CD4-positive, alpha-beta memory T cell (primary cell): ENCODE measurements at regions not wholly inside any gene's neighbourhood (a gene's known extent, or its start where the extent isn't known, plus 50 kb on each side); places are given as distances from the start of the nearest gene placed in this dataset.
"Not testable (repeated sequence)": the region's sequence is repeated elsewhere in the genome, so short reads cannot be mapped to it uniquely, and the experiment has no call there.

ENCODE experiments used
- CTCF ChIA-PET: fragments of 350-600 bp; sonication (Branson Sonifier 250); formaldehyde crosslinking; loops from one replicate; lab custom pipeline; 2021; ENCODE audit warnings: inconsistent platforms; ENCODE audit not compliant: partially characterized antibody; lab: Charles Lee
- POLR2A ChIA-PET: fragments of 350-600 bp; sonication (Branson Sonifier 250); formaldehyde crosslinking; loops from one replicate; lab custom pipeline; 2021; ENCODE audit not compliant: partially characterized antibody; lab: Charles Lee
- DNase-seq, 5 donors: peaks; one replicate each; pipeline versions ENCODE4 v3.0.0 to v3.0.0-alpha.2; 2020 to 2022; ENCODE audit warnings: mixed read lengths in 1 of 5
- H3K27ac ChIP-seq: one replicate; pipeline ENCODE4 v1.7.0; 2013; ENCODE audit warnings: low read depth, low read length
- H3K27me3 ChIP-seq: 2 replicates; pipeline ENCODE4 v1.7.0; 2013; ENCODE audit warnings: mild to moderate bottlenecking, low read length, moderate library complexity; ENCODE audit not compliant: insufficient read depth
- H3K36me3 ChIP-seq: 2 replicates; pipeline ENCODE4 v1.7.0; 2013; ENCODE audit warnings: mild to moderate bottlenecking, low read length, moderate library complexity; ENCODE audit not compliant: insufficient read depth
- H3K4me1 ChIP-seq: 2 replicates; pipeline ENCODE4 v1.7.0; 2013; ENCODE audit warnings: mild to moderate bottlenecking, low read length, moderate library complexity; ENCODE audit not compliant: insufficient read depth
- H3K4me3 ChIP-seq, 2 donors: one replicate each; pipeline ENCODE4 v1.7.0; 2013; ENCODE audit warnings: low read length in 2 of 2, mild to moderate bottlenecking in 1 of 2
- H3K9me3 ChIP-seq, 2 donors: one replicate each; pipeline ENCODE4 v1.7.0; 2013; ENCODE audit warnings: low read length in 2 of 2, control low read depth in 1 of 2; ENCODE audit not compliant: control insufficient read depth in 1 of 2
- H3K27ac Mint-ChIP-seq, 7 donors: one replicate each; pipeline ENCODE4 v1.8.0; 2020 to 2021; ENCODE audit warnings: mixed read lengths in 7 of 7, mild to moderate bottlenecking in 6 of 7, inconsistent platforms in 3 of 7, moderate library complexity in 3 of 7
- H3K27me3 Mint-ChIP-seq, 2 donors: one replicate each; pipeline ENCODE4 v1.8.0; 2020 to 2021; ENCODE audit warnings: mixed read lengths in 2 of 2
- H3K36me3 Mint-ChIP-seq, 2 donors: one replicate each; pipeline ENCODE4 v1.8.0; 2020 to 2021; ENCODE audit warnings: mixed read lengths in 2 of 2, inconsistent platforms in 1 of 2, mild to moderate bottlenecking in 1 of 2
- H3K4me1 Mint-ChIP-seq, 4 donors: one replicate each; pipeline ENCODE4 v1.8.0; 2020 to 2021; ENCODE audit warnings: mixed read lengths in 4 of 4, mild to moderate bottlenecking in 1 of 4
- H3K4me3 Mint-ChIP-seq, 8 donors: one replicate each; pipeline ENCODE4 v1.8.0; 2020 to 2021; ENCODE audit warnings: mixed read lengths in 8 of 8, mild to moderate bottlenecking in 7 of 8, moderate library complexity in 6 of 8, inconsistent platforms in 3 of 8
- H3K9me3 Mint-ChIP-seq, 8 donors: one replicate each; pipeline ENCODE4 v1.8.0; 2020 to 2021; ENCODE audit warnings: mixed read lengths in 8 of 8, mild to moderate bottlenecking in 5 of 8, inconsistent platforms in 3 of 8, moderate library complexity in 1 of 8
- intact Hi-C: fragments of 100-400 bp; cut with micrococcal nuclease; formaldehyde crosslinking; loops from one replicate; pipeline ENCODE4 v1.15.1; 2023

GRCh38 chr9:12290166-12290869 is 402.9 kb upstream of the TYRP1 start:
- no peaks in the 10 kb centered on the region for H3K4me1 Mint-ChIP-seq
- no peak overlapping the region for H3K27ac Mint-ChIP-seq
- no peaks in the 10 kb centered on the region for H3K27me3 Mint-ChIP-seq
- no peaks in the 10 kb centered on the region for H3K4me1 ChIP-seq
- no peak overlapping the region for H3K27ac ChIP-seq
- CTCF ChIA-PET = no interaction called here
- no peaks in the 10 kb centered on the region for H3K36me3 ChIP-seq
- DNase-seq = no peak
- no peaks in the 10 kb centered on the region for H3K9me3 ChIP-seq
- POLR2A ChIA-PET = no interaction called here
- H3K4me3 ChIP-seq = no peak overlapping the region
- no peak overlapping the region for H3K4me3 Mint-ChIP-seq
- H3K27me3 ChIP-seq = no peaks in the 10 kb centered on the region
- peaks cover 0 to 33% (median 16%) of the 10 kb centered on the region in 8 donors for H3K9me3 Mint-ChIP-seq
- H3K36me3 Mint-ChIP-seq = no peaks in the 10 kb centered on the region
- intact Hi-C loops = no loop called here

DNA sequence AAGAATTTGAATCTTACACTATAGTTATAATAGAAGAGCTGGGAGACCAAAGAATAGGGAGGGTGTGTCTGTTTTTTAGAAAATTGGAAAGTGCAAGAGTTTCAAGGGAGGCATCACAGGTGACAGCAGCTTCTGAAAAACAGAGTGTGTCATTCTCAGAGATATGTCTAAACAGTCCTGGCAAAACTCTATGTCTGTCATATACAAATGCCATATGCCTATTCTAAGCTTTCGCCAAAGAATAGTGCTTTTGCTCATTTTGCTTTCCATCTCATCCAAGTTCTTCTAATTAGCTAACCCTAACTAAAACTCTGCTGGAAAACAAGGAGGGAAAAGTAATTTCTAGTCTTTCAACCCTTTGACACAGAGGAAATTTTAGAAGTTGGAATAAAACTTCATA is 388.0 kb upstream of the TYRP1 start:
- H3K27ac ChIP-seq = no peak overlapping the region
- DNase-seq = no peak
- Mint-ChIP-seq H3K36me3 (no peaks in the 10 kb centered on the region), H3K27me3 (no peaks in the 10 kb centered on the region), H3K9me3 (peaks cover 0 to 37% (median 13%) of the 10 kb centered on the region in 8 donors), H3K4me3 (no peak overlapping the region), H3K27ac (no peak overlapping the region), H3K4me1 (no peaks in the 10 kb centered on the region)
- ChIA-PET CTCF (no interaction called here), POLR2A (no interaction called here)
- H3K36me3 ChIP-seq = no peaks in the 10 kb centered on the region
- intact Hi-C loops = no loop called here
- no peaks in the 10 kb centered on the region for H3K27me3 ChIP-seq
- no peaks in the 10 kb centered on the region for H3K9me3 ChIP-seq
- no peaks in the 10 kb centered on the region for H3K4me1 ChIP-seq
- no peak overlapping the region for H3K4me3 ChIP-seq

- Histone ChIP-seq H3K27me3 (no peaks in the 10 kb centered on the region), H3K27ac (no peak overlapping the region), H3K4me1 (no peaks in the 10 kb centered on the region), H3K9me3 (peaks cover 5 to 7% of the 10 kb centered on the region in 2 donors), H3K4me3 (no peak overlapping the region), H3K36me3 (no peaks in the 10 kb centered on the region)
- ChIA-PET CTCF (no interaction called here), POLR2A (no interaction called here)
- no peaks in the 10 kb centered on the region for H3K27me3 Mint-ChIP-seq
- intact Hi-C loops = no loop called here
- peaks cover 0 to 3% of the 10 kb centered on the region in 2 donors for H3K36me3 Mint-ChIP-seq
- no peak for DNase-seq
- no peaks in the 10 kb centered on the region for H3K4me1 Mint-ChIP-seq
- H3K4me3 Mint-ChIP-seq = no peak overlapping the region
- H3K9me3 Mint-ChIP-seq = peaks cover 8 to 55% (median 39%) of the 10 kb centered on the region in 8 donors
- no peak overlapping the region for H3K27ac Mint-ChIP-seq
Observed at GRCh38 chr9:12314589-12314988, 378.6 kb upstream of the TYRP1 start.

GRCh38 chr9:12318732-12319685 is 374.2 kb upstream of the TYRP1 start:
- no peaks in the 10 kb centered on the region for H3K36me3 Mint-ChIP-seq
- no peaks in the 10 kb centered on the region for H3K27me3 ChIP-seq
- H3K27ac Mint-ChIP-seq = no peak overlapping the region
- intact Hi-C loops = no loop called here
- H3K9me3 ChIP-seq = peaks cover 4 to 5% of the 10 kb centered on the region in 2 donors
- no peak overlapping the region for H3K4me3 ChIP-seq
- ChIA-PET POLR2A (no interaction called here), CTCF (no interaction called here)
- H3K4me3 Mint-ChIP-seq = no peak overlapping the region
- no peak overlapping the region for H3K27ac ChIP-seq
- no peaks in the 10 kb centered on the region for H3K27me3 Mint-ChIP-seq
- peaks cover 0 to 28% (median 11%) of the 10 kb centered on the region in 8 donors for H3K9me3 Mint-ChIP-seq
- no peaks in the 10 kb centered on the region for H3K4me1 Mint-ChIP-seq
- no peak for DNase-seq
- H3K36me3 ChIP-seq = no peaks in the 10 kb centered on the region
- H3K4me1 ChIP-seq = no peaks in the 10 kb centered on the region

GRCh38 chr9:12329623-12329985 is 363.6 kb upstream of the TYRP1 start:
- H3K4me3 Mint-ChIP-seq = no peak overlapping the region
- peaks cover 4 to 41% (median 22%) of the 10 kb centered on the region in 8 donors for H3K9me3 Mint-ChIP-seq
- no peaks in the 10 kb centered on the region for H3K27me3 Mint-ChIP-seq
- Histone ChIP-seq H3K36me3 (no peaks in the 10 kb centered on the region), H3K27me3 (no peaks in the 10 kb centered on the region), H3K4me1 (no peaks in the 10 kb centered on the region), H3K27ac (no peak overlapping the region), H3K4me3 (no peak overlapping the region), H3K9me3 (no peaks in the 10 kb centered on the region)
- no peaks in the 10 kb centered on the region for H3K4me1 Mint-ChIP-seq
- no peak overlapping the region for H3K27ac Mint-ChIP-seq
- no peaks in the 10 kb centered on the region for H3K36me3 Mint-ChIP-seq
- CTCF ChIA-PET = no interaction called here
- intact Hi-C loops = no loop called here
- POLR2A ChIA-PET = no interaction called here
- DNase-seq = no peak

- intact Hi-C loops, H3K4me1 Mint-ChIP-seq, DNase-seq, H3K4me1 ChIP-seq, H3K36me3 Mint-ChIP-seq, H3K27me3 Mint-ChIP-seq, H3K27ac Mint-ChIP-seq, H3K4me3 Mint-ChIP-seq, H3K27ac ChIP-seq, H3K27me3 ChIP-seq, POLR2A ChIA-PET, CTCF ChIA-PET, H3K4me3 ChIP-seq, H3K36me3 ChIP-seq, H3K9me3 ChIP-seq: not testable (repeated sequence)
- H3K9me3 Mint-ChIP-seq = peaks cover 0 to 25% (median 11%) of the 10 kb centered on the region in 8 donors
Observed at GRCh38 chr9:12333966-12334365, 359.2 kb upstream of the TYRP1 start.

GRCh38 chr9:12350775-12351174 is 342.4 kb upstream of the TYRP1 start:
- H3K27me3 ChIP-seq = no peaks in the 10 kb centered on the region
- H3K4me1 Mint-ChIP-seq = no peaks in the 10 kb centered on the region
- POLR2A ChIA-PET = no interaction called here
- H3K4me3 Mint-ChIP-seq = no peak overlapping the region
- no peaks in the 10 kb centered on the region for H3K27me3 Mint-ChIP-seq
- no peaks in the 10 kb centered on the region for H3K36me3 Mint-ChIP-seq
- peaks cover 0 to 33% (median 20%) of the 10 kb centered on the region in 8 donors for H3K9me3 Mint-ChIP-seq
- H3K27ac ChIP-seq = no peak overlapping the region
- intact Hi-C loops = no loop called here
- H3K36me3 ChIP-seq = no peaks in the 10 kb centered on the region
- no peaks in the 10 kb centered on the region for H3K4me1 ChIP-seq
- H3K4me3 ChIP-seq = no peak overlapping the region
- H3K9me3 ChIP-seq = peaks cover 0 to 5% of the 10 kb centered on the region in 2 donors
- DNase-seq = no peak
- no peak overlapping the region for H3K27ac Mint-ChIP-seq
- CTCF ChIA-PET = no interaction called here
